IMR-90 (cell line): ENCODE measurements at regions not wholly inside any gene's neighbourhood (a gene's known extent, or its start where the extent isn't known, plus 50 kb on each side); places are given as distances from the start of the nearest gene placed in this dataset.

Source experiments
- ATAC-seq: fragments of 200-7000 bp; cut with Tn5 transposase; 2 replicates; pipeline ENCODE4 v1.9.1; 2020; ENCODE audit warnings: low read depth, mild to moderate bottlenecking, moderate library complexity
- BruUV-seq: library from RNA; stranded (reverse); fragments of 400-500 nt; replicated peaks from 2 replicates; lab custom pipeline; 2021; lab: Mats Ljungman, UMichigan
- CTCF ChIA-PET: fragments of 300-600 bp; formaldehyde crosslinking; extraction: SDS; loops from one replicate; lab custom pipeline; 2021; ENCODE audit warnings: antibody characterized with exemption; lab: Yijun Ruan, JAX
- POLR2A ChIA-PET: fragments of 300-600 bp; sonication (Branson Sonifier 250); formaldehyde crosslinking; loops from one replicate; lab custom pipeline; 2022; ENCODE audit warnings: antibody characterized with exemption; ENCODE audit not compliant: unreplicated experiment; lab: Charles Lee
- DNase-seq: peaks from one replicate; pipeline ENCODE4 v3.0.0; 2013
- H2AFZ ChIP-seq: replicated peaks from 2 replicates; pipeline ENCODE3; 2013; ENCODE audit warnings: low read length, mild to moderate bottlenecking; ENCODE audit not compliant: poor library complexity
- H2AK5ac ChIP-seq: 2 replicates; pipeline ENCODE4 v1.6.1; 2013; ENCODE audit warnings: low read depth, low read length, inconsistent platforms
- H2AK9ac ChIP-seq: replicated peaks from 2 replicates; pipeline ENCODE3; 2013; ENCODE audit warnings: mild to moderate bottlenecking, low read depth, low read length, moderate library complexity; ENCODE audit not compliant: poor library complexity
- H2BK120ac ChIP-seq: 2 replicates; pipeline ENCODE4 v1.6.1; 2013; ENCODE audit warnings: low read depth, low read length, inconsistent platforms
- H2BK15ac ChIP-seq: 3 replicates; pipeline ENCODE4 v1.6.1; 2013; ENCODE audit warnings: low read depth, low read length, inconsistent platforms
- H2BK20ac ChIP-seq: 2 replicates; pipeline ENCODE4 v1.6.1; 2013; ENCODE audit warnings: low read depth, mild to moderate bottlenecking, inconsistent platforms, low read length, moderate library complexity
- H2BK5ac ChIP-seq: 2 replicates; pipeline ENCODE4 v1.6.1; 2013; ENCODE audit warnings: mild to moderate bottlenecking, low read depth, low read length, inconsistent platforms; ENCODE audit not compliant: poor library complexity, severe bottlenecking
- H3K14ac ChIP-seq: replicated peaks from 2 replicates; pipeline ENCODE4 v1.6.1; 2013; ENCODE audit warnings: low read depth, low read length, inconsistent platforms
- H3K18ac ChIP-seq: 2 replicates; pipeline ENCODE4 v1.6.1; 2013; ENCODE audit warnings: low read depth, low read length, control low read depth
- H3K23ac ChIP-seq: 2 replicates; pipeline ENCODE4 v1.6.1; 2013; ENCODE audit warnings: low read depth, low read length, inconsistent platforms
- H3K27ac ChIP-seq: 2 replicates; pipeline ENCODE4 v1.5.1; 2013; ENCODE audit warnings: mild to moderate bottlenecking, control low read depth, low read length; ENCODE audit not compliant: insufficient read depth
- H3K27me3 ChIP-seq: 2 replicates; pipeline ENCODE4 v1.6.1; 2013; ENCODE audit warnings: low read length; ENCODE audit not compliant: control insufficient read depth, insufficient read depth
- H3K36me3 ChIP-seq: 2 replicates; pipeline ENCODE4 v1.6.1; 2013; ENCODE audit warnings: low read length, mixed read lengths; ENCODE audit not compliant: control insufficient read depth, insufficient read depth
- H3K4ac ChIP-seq: 2 replicates; pipeline ENCODE4 v1.6.1; 2013; ENCODE audit warnings: low read depth, low read length, inconsistent platforms
- H3K4me1 ChIP-seq: 2 replicates; pipeline ENCODE4 v1.6.1; 2013; ENCODE audit warnings: low read length, mixed read lengths; ENCODE audit not compliant: control insufficient read depth, insufficient read depth
- H3K4me2 ChIP-seq: 2 replicates; pipeline ENCODE4 v1.6.1; 2013; ENCODE audit warnings: low read depth, mild to moderate bottlenecking, control low read depth, low read length, moderate library complexity
- H3K4me3 ChIP-seq: 2 replicates; pipeline ENCODE4 v1.5.1; 2013; ENCODE audit warnings: low read depth, mild to moderate bottlenecking, control low read depth, low read length, moderate library complexity; ENCODE audit not compliant: insufficient read depth
- H3K56ac ChIP-seq: 2 replicates; pipeline ENCODE4 v1.6.1; 2013; ENCODE audit warnings: low read length, inconsistent platforms; ENCODE audit not compliant: insufficient read depth; ENCODE audit errors: extremely low read depth
- H3K79me1 ChIP-seq, 2 experiments: 2 replicates each; pipeline ENCODE4 v1.6.1; 2013; ENCODE audit warnings: low read length in 2 of 2, inconsistent platforms in 1 of 2, low read depth in 1 of 2
- H3K9ac ChIP-seq: 2 replicates; pipeline ENCODE4 v1.6.1; 2013; ENCODE audit warnings: low read depth, low read length, control low read depth
- H3K9me1 ChIP-seq: 2 replicates; pipeline ENCODE4 v1.6.1; 2013; ENCODE audit warnings: low read length, inconsistent platforms; ENCODE audit not compliant: insufficient read depth
- H3K9me3 ChIP-seq: 2 replicates; pipeline ENCODE4 v1.6.1; 2013; ENCODE audit warnings: low read length; ENCODE audit not compliant: control insufficient read depth, insufficient read depth
- H4K20me1 ChIP-seq: 2 replicates; pipeline ENCODE4 v1.6.1; 2013; ENCODE audit warnings: low read length, inconsistent platforms; ENCODE audit not compliant: insufficient read depth
- H4K5ac ChIP-seq: 2 replicates; pipeline ENCODE4 v1.6.1; 2013; ENCODE audit warnings: mild to moderate bottlenecking, low read depth, low read length, control low read depth
- H4K8ac ChIP-seq, 2 experiments: 2 replicates each; pipeline ENCODE4 v1.6.1; 2013; ENCODE audit warnings: low read depth in 2 of 2, low read length in 2 of 2, control low read depth in 1 of 2, inconsistent platforms in 1 of 2
- H4K91ac ChIP-seq: 2 replicates; pipeline ENCODE4 v1.6.1; 2013; ENCODE audit warnings: low read depth, low read length, inconsistent platforms; ENCODE audit not compliant: insufficient read depth
- BHLHE40 ChIP-seq: fragments of 150-350 bp; IDR thresholded peaks from 2 replicates; pipeline ENCODE4 v1.6.1; 2016; ENCODE audit warnings: mild to moderate bottlenecking, low read depth, low read length
- CEBPB ChIP-seq: IDR thresholded peaks from 2 replicates; pipeline ENCODE4 v1.6.1; 2012; ENCODE audit warnings: low read depth, low read length, improper control_type of control experiment
- CHD1 ChIP-seq: IDR thresholded peaks from 2 replicates; pipeline ENCODE4 v1.6.1; 2012; ENCODE audit warnings: low read depth, low read length, improper control_type of control experiment
- CTCF ChIP-seq: conservative IDR thresholded peaks from 2 replicates; pipeline ENCODE4 v1.5.1; 2012; ENCODE audit warnings: mild to moderate bottlenecking, low read depth, low read length, improper control_type of control experiment
- ELK1 ChIP-seq: fragments of 150-350 bp; IDR thresholded peaks from 2 replicates; pipeline ENCODE4 v1.6.1; 2016; ENCODE audit warnings: low read depth, mild to moderate bottlenecking, low read length, moderate library complexity, borderline replicate concordance
- FOS ChIP-seq: fragments of 150-350 bp; IDR thresholded peaks from 2 replicates; pipeline ENCODE4 v1.6.1; 2016; ENCODE audit warnings: low read depth, low read length
- MAFK ChIP-seq: IDR thresholded peaks from 2 replicates; pipeline ENCODE4 v1.6.1; 2012; ENCODE audit warnings: low read depth, low read length, improper control_type of control experiment
- MAZ ChIP-seq: IDR thresholded peaks from 2 replicates; pipeline ENCODE4 v1.6.1; 2012; ENCODE audit warnings: low read depth, mild to moderate bottlenecking, low read length, improper control_type of control experiment, moderate library complexity, borderline replicate concordance
- MXI1 ChIP-seq: IDR thresholded peaks from 2 replicates; pipeline ENCODE4 v1.6.1; 2012; ENCODE audit warnings: low read depth, mild to moderate bottlenecking, low read length, moderate library complexity, borderline replicate concordance
- NFE2L2 ChIP-seq: fragments of 150-350 bp; IDR thresholded peaks from 2 replicates; pipeline ENCODE4 v1.6.1; 2016; ENCODE audit warnings: low read depth, mild to moderate bottlenecking, low read length
- POLR2A ChIP-seq: IDR thresholded peaks from 2 replicates; pipeline ENCODE4 v1.6.1; 2012; ENCODE audit warnings: mild to moderate bottlenecking, low read depth, low read length
- RAD21 ChIP-seq: IDR thresholded peaks from 2 replicates; pipeline ENCODE4 v1.6.1; 2012; ENCODE audit warnings: low read length, improper control_type of control experiment
- RCOR1 ChIP-seq: IDR thresholded peaks from 2 replicates; pipeline ENCODE4 v1.6.1; 2012; ENCODE audit warnings: mild to moderate bottlenecking, low read length, improper control_type of control experiment; ENCODE audit not compliant: insufficient replicate concordance
- RFX5 ChIP-seq: IDR thresholded peaks from 2 replicates; pipeline ENCODE4 v1.8.0; 2012; ENCODE audit warnings: low read depth, mild to moderate bottlenecking, low read length, moderate library complexity
- SMC3 ChIP-seq: fragments of 150-350 bp; IDR thresholded peaks from 2 replicates; pipeline ENCODE4 v1.6.1; 2016; ENCODE audit warnings: low read depth, mild to moderate bottlenecking, antibody characterized with exemption, low read length, moderate library complexity
- USF2 ChIP-seq: fragments of 150-350 bp; IDR thresholded peaks from 2 replicates; pipeline ENCODE4 v1.6.1; 2017; ENCODE audit warnings: mild to moderate bottlenecking, antibody characterized with exemption, low read length, low read depth
- WGBS, 2 experiments: methylation state at CpG; one replicate each; pipeline versions ENCODE4 v1.1.5 to v1.1.7; 2013; ENCODE audit warnings: missing lambda C conversion rate in 2 of 2; ENCODE audit not compliant: insufficient read length in 1 of 2; ENCODE audit errors: extremely low coverage in 2 of 2; 5-methylcytosine and 5-hydroxymethylcytosine counted together
- dilution Hi-C: fragments of 300-500 bp; cut with HindIII; formaldehyde crosslinking; loops from one replicate; pipeline ENCODE4 v1.14.3; 2018; ENCODE audit warnings: low sequenced_read_pairs; ENCODE audit not compliant: unreplicated experiment
- in situ Hi-C: fragments of 300-500 bp; cut with MboI; formaldehyde crosslinking; loops from 3 replicates; pipeline ENCODE4 v1.14.3; 2019; ENCODE audit warnings: low sequenced_read_pairs, inconsistent platforms, mixed read lengths
- intact Hi-C: fragments of 100-400 bp; cut with micrococcal nuclease; formaldehyde crosslinking; loops from 2 replicates; pipeline ENCODE4 v1.10.0; 2022

GRCh38 chr3:35422101-35422500 lies 217.2 kb upstream of the ARPP21 start:
- no peak for DNase-seq
- dilution Hi-C loops (no loop called here), in situ Hi-C loops (no loop called here), intact Hi-C loops (no loop called here)
- H3K27ac ChIP-seq: no peak overlapping the region
- H2AFZ ChIP-seq: no peak overlapping the region
- H3K56ac ChIP-seq: no peak overlapping the region
- POLR2A ChIA-PET: no interaction called here
- H3K4me3 ChIP-seq: no peak overlapping the region
- CTCF ChIA-PET: no interaction called here
- no peak overlapping the region for H2BK15ac ChIP-seq
- no peaks in the 10 kb centered on the region for H3K27me3 ChIP-seq
- no peaks in the 10 kb centered on the region for H3K79me1 ChIP-seq
- H3K18ac ChIP-seq: no peak overlapping the region
- H3K9ac ChIP-seq: no peak overlapping the region
- no peak overlapping the region for H3K4me2 ChIP-seq
- no peak for TF ChIP-seq BHLHE40
- TF ChIP-seq ELK1: no peak
- no peak for TF ChIP-seq RCOR1
- no peak for TF ChIP-seq CTCF
- TF ChIP-seq NFE2L2: no peak
- TF ChIP-seq USF2: no peak
- no peak for TF ChIP-seq RAD21
- no peak for TF ChIP-seq CHD1
- no peak for TF ChIP-seq MXI1
- no peak for TF ChIP-seq SMC3
- TF ChIP-seq MAZ: no peak
- no peak for TF ChIP-seq RFX5
- no peak for TF ChIP-seq FOS
- TF ChIP-seq POLR2A: no peak
- no peak for TF ChIP-seq CEBPB
- no peak for TF ChIP-seq MAFK
- no peaks in the 10 kb centered on the region for H3K36me3 ChIP-seq
- H4K91ac ChIP-seq: no peak overlapping the region
- H4K5ac ChIP-seq: no peak overlapping the region
- no peak overlapping the region for H2BK5ac ChIP-seq
- H3K9me3 ChIP-seq: peaks cover 3% of the 10 kb centered on the region; the same call in 1 of the 2 replicates
- no peak overlapping the region for H3K4ac ChIP-seq
- no peak overlapping the region for H2BK120ac ChIP-seq
- ATAC-seq: no peak
- H4K20me1 ChIP-seq: no peaks in the 10 kb centered on the region
- whole genome bisulfite sequencing, 2 experiments: 0% methylated on average over 1 of the region's 1 CpG; no CpG with 5 or more reads in 1 of the 2 experiments
- no peaks in the 10 kb centered on the region for H3K9me1 ChIP-seq
- no peaks in the 10 kb centered on the region for H3K4me1 ChIP-seq
- BruUV-seq: no TSS peak
- no peak overlapping the region for H3K23ac ChIP-seq
- no peak overlapping the region for H4K8ac ChIP-seq
- no peak overlapping the region for H3K14ac ChIP-seq
- no peak overlapping the region for H2AK9ac ChIP-seq
- no peak overlapping the region for H2BK20ac ChIP-seq
- no peak overlapping the region for H2AK5ac ChIP-seq
